AG20443 (cell line): ENCODE measurements at regions not wholly inside any gene's neighbourhood (a gene's known extent, or its start where the extent isn't known, plus 50 kb on each side); places are given as distances from the start of the nearest gene placed in this dataset.
A peak's percentile ranks its signal among the peaks of the same experiment; 100 is the strongest.
"Not testable (repeated sequence)": the region's sequence is repeated elsewhere in the genome, so short reads cannot be mapped to it uniquely, and the experiment has no call there.

ENCODE experiments used
- DNase-seq: peaks from one replicate; pipeline ENCODE4 v3.0.0; 2012; ENCODE audit warnings: low spot score, mixed read lengths

DNA sequence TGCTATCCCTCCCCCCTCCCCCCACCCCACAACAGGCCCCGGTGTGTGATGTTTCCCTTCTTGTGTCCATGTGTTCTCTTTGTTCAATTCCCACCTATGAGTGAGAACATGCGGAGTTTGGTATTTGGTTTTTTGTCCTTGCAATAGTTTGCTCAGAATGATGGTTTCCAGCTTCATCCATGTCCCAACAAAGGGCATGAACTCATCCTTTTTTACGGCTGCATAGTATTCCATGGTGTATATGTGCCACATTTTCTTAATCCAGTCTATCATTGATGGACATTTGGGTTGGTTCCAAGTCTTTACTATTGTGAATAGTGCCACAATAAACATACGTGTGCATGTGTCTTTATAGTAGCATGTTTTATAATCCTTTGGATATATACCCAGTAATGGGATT, 98.3 kb upstream of the DPH5 start:
- not testable (repeated sequence) for DNase-seq

- no peak for DNase-seq
These were observed 97.0 kb upstream of the DPH5 start for GRCh38 chr1:101122452-101123166.

- no peak for DNase-seq
These were observed 96.4 kb upstream of the DPH5 start for GRCh38 chr1:101121975-101122374.

DNA sequence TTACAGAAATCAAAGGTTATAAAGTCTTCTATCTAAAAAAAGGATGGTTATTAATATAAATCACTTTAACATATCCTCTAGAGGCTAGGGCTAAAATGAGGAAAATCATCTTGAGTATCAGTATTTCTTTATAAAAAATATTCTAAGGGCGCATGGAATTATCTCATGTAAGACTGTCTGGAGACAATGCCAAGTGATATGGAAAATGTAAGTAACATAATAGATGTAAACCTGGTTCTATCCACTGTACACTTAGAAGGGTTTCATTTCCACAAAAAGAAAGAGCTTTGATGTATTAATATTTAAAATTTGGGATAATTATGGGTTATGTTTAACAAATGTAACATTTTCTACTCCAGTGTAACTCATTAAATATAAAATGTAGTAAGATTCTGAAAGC, 95.9 kb upstream of the DPH5 start:
- no peak for DNase-seq

DNA sequence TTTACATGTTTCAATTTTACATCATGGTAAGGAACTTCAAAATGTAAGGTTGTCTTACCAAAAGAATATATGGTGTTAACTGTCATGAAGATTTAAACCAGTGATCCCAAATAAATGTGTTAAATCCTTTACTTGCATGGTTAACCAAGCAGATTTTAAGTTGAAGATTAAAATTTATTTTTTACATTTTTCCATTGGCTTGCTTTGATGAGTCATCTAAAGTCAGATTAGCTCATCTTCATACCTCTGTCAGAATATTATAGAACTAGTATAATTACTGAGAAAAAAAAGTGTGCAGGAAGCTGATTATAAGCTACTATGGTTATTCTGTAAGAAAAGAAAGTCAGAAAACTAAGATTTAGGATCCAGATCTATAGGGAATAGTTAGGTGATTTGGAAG, 95.3 kb upstream of the DPH5 start:
- DNase-seq: no peak

DNA sequence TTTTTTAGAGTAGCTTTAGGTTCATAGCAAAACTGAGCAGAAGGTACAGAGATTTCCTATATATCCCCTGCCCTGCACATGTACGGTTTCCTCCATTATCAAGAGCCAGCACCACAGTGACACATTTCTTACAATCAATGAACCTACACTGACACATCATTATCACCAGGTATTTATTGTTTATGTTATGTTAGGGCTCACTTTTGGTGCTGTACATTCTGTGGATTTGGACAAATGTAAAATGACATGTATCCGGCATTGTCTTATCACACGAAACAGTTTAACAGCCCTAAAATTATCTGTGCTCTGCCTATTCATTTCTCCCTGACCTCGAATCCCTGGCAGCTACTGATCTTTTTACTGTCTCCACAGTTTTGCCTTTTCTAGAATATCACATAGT, 93.7 kb upstream of the DPH5 start:
- no peak for DNase-seq

DNA sequence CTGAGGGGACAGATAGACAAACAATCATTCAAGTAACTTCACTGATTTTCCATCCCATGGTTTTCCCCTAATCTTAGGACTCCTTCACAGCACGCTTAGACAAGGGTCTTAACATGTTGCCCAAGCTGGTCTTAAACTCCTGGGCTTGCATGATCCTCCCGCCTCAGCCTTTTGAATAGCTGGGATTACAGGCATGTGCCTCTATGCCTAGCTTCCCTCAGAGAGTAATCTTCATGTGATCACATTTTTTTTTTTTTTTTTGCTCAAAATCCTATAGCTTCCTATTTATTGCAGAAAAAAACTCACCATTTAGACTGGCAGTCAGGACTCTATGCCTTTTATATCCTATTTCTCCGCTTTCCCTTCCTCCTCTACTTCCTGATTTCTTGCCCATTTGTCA, 90.4 kb upstream of the DPH5 start:
- no peak for DNase-seq

DNA sequence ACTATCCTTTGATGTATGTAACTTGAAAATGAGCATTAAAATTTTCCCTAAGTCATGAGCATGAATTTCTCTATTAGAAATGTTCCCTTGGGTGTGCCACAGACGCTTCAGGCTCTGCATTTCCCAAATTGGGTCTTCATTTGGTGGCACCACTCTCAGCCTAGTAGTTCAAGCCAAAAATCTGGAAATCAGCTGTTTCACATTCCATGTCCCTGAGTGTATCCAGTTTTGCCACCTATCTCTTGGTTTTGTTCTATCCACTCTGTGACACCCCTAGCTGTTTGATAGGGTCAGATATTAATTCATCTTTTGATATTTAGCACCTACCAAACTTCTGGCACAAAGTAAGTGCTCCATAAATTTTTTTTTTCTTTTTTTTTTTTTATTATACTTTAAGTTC, 89.5 kb upstream of the DPH5 start:
- peak; percentile 42 for DNase-seq

DNA sequence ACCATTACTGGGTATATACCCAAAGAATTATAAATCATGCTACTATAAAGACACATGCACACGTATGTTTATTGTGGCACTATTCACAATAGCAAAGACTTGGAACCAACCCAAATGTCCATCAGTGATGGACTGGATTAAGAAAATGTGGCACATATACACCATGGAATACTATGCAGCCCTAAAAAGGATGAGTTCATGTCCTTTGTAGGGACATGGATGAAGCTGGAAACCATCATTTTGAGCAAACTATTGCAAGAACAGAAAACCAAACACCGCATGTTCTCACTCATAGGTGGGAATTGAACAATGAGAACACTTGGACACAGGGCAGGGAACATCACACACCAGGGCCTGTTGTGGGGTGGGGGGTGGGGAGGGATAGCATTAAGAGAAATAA, 88.5 kb upstream of the DPH5 start:
- not testable (repeated sequence) for DNase-seq

DNA sequence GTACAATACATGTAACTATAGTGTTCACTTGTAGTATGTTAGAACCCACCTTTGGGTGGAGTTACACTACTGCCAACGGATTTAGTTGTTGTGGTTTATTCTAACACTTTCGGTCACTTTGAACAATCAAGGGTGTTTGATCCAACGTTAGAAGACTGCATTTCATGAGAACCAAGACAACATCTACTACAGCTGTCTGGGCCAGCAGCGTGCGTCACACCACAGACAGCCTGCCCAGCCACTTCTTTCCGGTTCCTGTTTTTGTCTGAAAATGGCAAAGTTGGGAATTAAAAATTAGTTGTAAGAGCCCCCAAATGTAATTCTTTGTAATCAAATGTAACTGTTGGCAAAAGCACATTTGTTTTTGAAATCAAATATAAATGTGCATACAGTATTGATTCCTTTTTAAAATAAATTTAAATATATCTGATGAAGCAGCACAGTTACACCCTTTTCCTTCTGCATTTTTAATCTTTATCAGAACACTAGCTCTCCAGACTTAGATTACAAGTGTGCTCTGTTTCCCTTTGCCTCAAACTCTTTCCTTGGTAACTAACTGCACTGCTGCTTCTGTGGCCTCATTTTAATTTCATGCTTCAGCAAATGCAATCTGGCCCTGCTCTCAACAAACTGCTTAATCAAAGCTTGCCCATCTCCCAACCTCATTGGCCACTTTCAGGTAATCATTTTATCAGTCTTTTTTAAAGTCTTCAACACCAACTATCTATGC, 86.6 kb upstream of the DPH5 start:
- no peak for DNase-seq

GRCh38 chr1:101111461-101111860, 85.9 kb upstream of the DPH5 start:
- DNase-seq: no peak

DNA sequence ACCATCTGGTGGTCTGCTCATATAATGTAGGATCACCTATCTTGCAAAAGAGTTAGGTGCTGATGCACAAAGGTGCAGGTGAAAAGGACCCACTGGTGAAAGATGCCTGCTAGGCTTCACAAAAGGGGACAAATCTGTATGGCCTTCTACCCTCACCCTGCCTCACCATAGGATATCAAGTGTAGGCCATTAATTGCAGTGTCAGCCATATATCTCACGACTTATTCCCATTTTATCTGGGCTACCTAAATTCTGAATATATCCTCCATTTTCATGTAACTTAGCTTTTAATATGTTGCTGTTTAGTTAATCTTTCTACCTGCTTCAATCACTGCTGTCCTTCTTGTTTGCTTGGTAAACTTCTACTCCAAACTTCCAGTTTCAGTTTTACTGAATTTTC, 84.2 kb upstream of the DPH5 start:
- no peak for DNase-seq

DNA sequence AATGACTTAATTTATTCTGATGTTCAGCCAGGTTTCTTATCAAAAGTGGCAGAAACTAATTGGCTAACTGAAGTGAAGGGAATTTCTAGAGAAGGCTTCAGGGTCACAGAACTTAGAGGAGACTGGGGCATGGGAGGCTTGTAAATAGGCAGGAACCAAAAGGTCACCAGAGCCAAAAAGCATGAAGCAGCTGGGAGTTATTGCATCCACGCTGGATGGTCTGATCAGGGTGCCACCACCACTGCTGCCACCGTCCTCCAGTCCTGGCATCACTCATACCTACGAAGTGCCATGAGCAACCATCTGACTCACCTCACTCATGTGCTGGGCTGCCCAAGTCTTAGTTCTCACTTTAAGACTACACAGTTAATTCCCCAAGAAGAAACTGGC, 82.5 kb upstream of the DPH5 start:
- DNase-seq: no peak

- DNase-seq: no peak
These were observed 82.0 kb upstream of the DPH5 start for GRCh38 chr1:101107496-101108110.

- peak; percentile 57 for DNase-seq
These were observed 80.3 kb upstream of the DPH5 start for GRCh38 chr1:101105877-101106276.

DNA sequence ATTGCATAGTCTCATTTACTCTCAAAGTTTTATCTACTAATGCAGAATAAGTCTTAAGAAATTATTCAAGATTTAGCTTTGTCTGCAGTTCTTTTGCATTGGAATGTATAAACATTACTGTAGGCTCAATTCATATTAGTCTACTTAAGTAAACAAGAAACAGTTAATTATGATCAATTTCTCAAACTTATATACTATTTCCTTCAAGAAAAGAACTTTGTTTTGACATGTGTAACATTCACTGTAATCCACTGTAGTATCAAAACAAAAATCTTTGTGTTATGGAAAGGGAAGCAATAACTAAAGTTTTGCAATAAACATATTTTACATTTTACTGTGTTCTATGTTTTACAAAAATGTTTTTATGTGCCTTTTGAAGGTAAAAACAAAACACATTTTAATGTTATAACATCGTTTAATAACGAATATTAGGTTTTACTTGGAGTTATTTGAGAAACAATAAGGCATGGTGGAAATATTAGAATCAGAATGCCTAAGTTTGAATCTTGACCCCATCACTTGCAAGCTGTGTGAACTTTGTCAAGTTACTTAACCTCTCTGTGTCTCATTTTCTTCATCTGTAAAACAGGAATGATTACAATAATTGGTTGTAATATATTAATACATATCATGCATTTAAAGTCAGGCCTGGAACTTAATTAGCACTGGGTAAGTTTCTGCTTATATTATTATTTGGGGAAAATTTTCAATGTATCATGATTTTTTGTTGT, 77.0 kb upstream of the DPH5 start:
- DNase-seq: no peak

DNA sequence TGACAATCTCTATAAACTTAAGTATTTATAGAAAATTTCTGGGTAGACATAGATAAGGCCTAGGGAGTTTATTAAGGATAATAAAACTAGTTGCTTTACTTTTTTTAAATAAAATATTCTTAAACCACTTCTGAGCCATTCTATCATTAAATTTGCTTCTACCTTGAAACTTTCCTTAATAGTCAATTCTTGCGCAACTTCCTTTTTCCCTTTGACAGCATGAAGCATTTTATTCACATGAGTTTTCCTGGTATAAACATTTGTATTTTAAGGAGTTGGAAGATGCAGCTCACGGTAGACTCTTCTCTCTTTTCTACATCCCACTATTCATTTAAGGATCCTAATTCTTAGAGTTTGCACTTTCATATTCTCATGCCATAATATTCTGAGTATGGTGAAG, 75.8 kb upstream of the DPH5 start:
- DNase-seq: no peak

DNA sequence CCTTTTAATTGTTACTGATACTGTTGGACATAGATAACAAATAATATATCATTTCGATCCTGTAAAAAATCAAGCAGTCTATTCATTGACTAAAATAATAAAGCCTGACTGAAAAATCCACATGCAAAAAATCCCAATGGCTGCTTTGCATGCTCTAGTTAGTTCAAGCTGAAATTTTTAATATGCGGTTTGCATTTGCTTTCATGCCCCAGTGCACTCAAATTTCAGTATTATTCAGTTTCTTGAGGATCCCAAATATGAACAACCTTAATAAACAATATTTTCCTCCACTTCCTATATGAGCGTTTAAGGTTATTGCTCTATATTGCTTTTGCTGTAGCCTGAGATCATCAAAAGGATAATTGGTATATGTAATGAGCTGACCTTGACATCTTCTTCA, 75.1 kb upstream of the DPH5 start:
- no peak for DNase-seq

DNA sequence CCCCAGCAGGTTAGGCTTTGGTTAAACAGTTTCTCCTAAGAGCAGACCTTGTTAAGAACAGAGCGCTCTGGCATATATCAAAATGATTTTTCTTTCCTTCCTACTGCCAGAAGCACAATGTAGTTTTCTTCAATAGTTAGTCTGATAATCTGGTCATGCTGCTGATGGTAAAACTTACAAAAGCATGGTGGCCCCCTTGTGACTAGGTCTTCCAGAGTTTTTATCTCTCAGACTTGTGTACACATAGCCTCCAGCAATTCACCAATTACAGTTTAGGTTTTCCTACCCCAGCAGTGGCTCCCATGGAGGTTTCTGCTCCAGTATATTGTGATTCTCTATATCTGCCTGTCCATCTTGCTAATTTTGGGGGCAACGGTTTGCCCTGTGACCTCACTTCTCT, 73.3 kb upstream of the DPH5 start:
- no peak for DNase-seq

DNA sequence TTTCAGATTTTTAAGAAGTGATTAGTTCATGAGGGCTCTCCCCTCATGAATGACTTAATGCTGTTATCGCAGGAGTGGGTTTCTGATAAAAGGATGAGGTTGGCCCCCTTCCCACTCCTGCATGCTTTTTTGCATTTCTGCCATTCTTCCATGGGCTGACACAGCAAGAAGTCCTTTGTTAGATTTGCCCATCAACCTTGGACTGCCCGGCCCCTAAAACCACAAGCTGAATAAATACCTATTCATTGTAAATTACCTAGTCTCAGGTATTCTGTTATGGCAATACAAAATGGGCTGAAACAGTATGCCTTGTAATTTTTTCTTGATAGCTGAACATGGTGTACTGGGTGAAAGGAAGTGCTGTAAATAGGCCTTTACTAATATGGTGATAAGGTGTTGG, 72.7 kb upstream of the DPH5 start:
- DNase-seq: no peak

DNA sequence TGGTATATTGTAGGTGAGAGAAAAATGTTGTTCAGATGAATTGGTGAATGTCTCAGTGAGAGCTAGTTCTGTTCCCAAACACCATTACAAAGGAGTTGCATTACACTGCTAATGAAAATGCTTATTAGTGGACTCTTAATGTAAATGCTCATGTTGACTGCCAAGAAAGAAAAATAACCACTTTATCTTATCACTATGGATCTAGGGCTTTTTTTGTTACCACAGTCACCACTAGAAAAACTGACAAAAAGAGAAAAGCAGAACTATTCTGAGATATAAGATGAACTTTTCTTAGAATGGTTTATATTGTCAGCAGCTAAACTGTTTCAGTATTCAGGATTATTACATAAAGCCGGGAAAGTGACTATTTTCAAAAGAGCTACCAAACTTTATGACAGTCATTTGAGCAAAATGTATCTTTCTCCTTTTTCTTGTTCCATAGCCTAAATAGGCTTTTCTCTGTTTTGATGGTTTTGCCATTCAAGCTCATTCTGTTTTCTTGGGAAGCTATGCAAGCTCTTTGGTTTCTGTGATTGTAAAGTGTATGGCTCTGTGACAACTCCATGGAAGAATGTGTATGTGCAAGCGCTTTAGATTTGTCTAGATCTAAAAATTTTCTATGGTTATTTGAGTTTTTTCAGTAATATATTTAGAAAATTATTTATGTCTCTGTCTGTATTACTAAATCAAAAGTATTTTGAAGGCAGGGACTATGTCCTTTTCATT, 64.2 kb upstream of the DPH5 start:
- DNase-seq: no peak

- no peak for DNase-seq
These were observed 62.8 kb upstream of the DPH5 start for GRCh38 chr1:101088431-101088830.
